A549 (cell line): ENCODE measurements at regions not wholly inside any gene's neighbourhood (a gene's known extent, or its start where the extent isn't known, plus 50 kb on each side); places are given as distances from the start of the nearest gene placed in this dataset.

Source experiments
- ATAC-seq, 2 experiments: fragments of 200-7000 bp in 1 of 2; fragments of >200 bp in 1 of 2; cut with Nextera tagmentation in 1 of 2; cut with Tn5 transposase in 1 of 2; 3 replicates each; pipeline versions ENCODE4 v1.8.0 to v1.9.1; 2018 to 2020; ENCODE audit warnings: mild to moderate bottlenecking in 1 of 2, moderate library complexity in 1 of 2
- CTCF ChIA-PET: fragments of 300-600 bp; sonication (Branson Sonifier 250); formaldehyde crosslinking; extraction: SDS; loops from one replicate; lab custom pipeline; 2021; ENCODE audit warnings: antibody characterized with exemption, inconsistent platforms; lab: Yijun Ruan, JAX
- POLR2A ChIA-PET: fragments of 350-600 bp; formaldehyde crosslinking; extraction: SDS; loops from one replicate; lab custom pipeline; 2021; ENCODE audit warnings: antibody characterized with exemption, inconsistent platforms; lab: Yijun Ruan, JAX
- DNase-seq, 2 experiments: peaks; one replicate each; pipeline versions ENCODE4 v3.0.0 to v3.0.0-alpha.2; 2011 to 2016; ENCODE audit warnings: low read depth in 1 of 2, low spot score in 1 of 2
- FAIRE-seq: peaks from 2 replicates; lab custom pipeline; 2011; peaks lifted over from hg19 to GRCh38; lab: Jason Lieb, UNC
- H3K27ac ChIP-seq, 2 experiments: fragments of >200 bp; sonication (Bioruptor Twin); formaldehyde crosslinking; 3 replicates each; pipeline ENCODE4 v1.5.1; 2016 to 2017
- H3K4me1 ChIP-seq: fragments of >200 bp; sonication (Bioruptor Twin); formaldehyde crosslinking; 3 replicates; pipeline ENCODE4 v1.6.1; 2016
- H3K4me2 ChIP-seq: fragments of >200 bp; sonication (Bioruptor Twin); formaldehyde crosslinking; 3 replicates; pipeline ENCODE4 v1.6.1; 2016
- H3K4me3 ChIP-seq: fragments of >200 bp; sonication (Bioruptor Twin); formaldehyde crosslinking; 3 replicates; pipeline ENCODE4 v1.5.1; 2016
- H3K9me3 ChIP-seq: fragments of >200 bp; sonication (Bioruptor Twin); formaldehyde crosslinking; 3 replicates; pipeline ENCODE4 v1.6.1; 2016
- CBX8 ChIP-seq: fragments of 200-600 bp; sonication (generic); IDR thresholded peaks from 2 replicates; pipeline ENCODE4 v1.6.1; 2016
- CHD2 ChIP-seq: fragments of 150-350 bp; IDR thresholded peaks from 2 replicates; pipeline ENCODE4 v1.6.1; 2014; ENCODE audit warnings: low read length; ENCODE audit not compliant: partially characterized antibody
- HDAC2 ChIP-seq: fragments of 200-600 bp; sonication (generic); IDR thresholded peaks from 2 replicates; pipeline ENCODE4 v1.6.1; 2016
- HOXB13 ChIP-seq: fragments of 250-450 bp; sonication (Bioruptor Pico); IDR thresholded peaks from 2 replicates; pipeline ENCODE4 v1.5.0; 2020; ENCODE audit warnings: low read depth, mild to moderate bottlenecking, moderate library complexity
- JUN ChIP-seq, 2 experiments: fragments of >200 bp; sonication (Bioruptor Twin); formaldehyde crosslinking; IDR thresholded peaks; 2 replicates in 1 of 2; 3 replicates in 1 of 2; pipeline ENCODE4 v1.6.1; 2016 to 2017
- KDM5A ChIP-seq: fragments of 200-600 bp; sonication (generic); IDR thresholded peaks from 2 replicates; pipeline ENCODE4 v1.6.1; 2016; ENCODE audit warnings: antibody characterized with exemption, mild to moderate bottlenecking
- MAFK ChIP-seq: fragments of 450-650 bp; IDR thresholded peaks from 2 replicates; pipeline ENCODE4 v1.6.1; 2014; ENCODE audit not compliant: partially characterized antibody
- MAZ ChIP-seq: fragments of 150-350 bp; IDR thresholded peaks from 2 replicates; pipeline ENCODE4 v1.6.1; 2014; ENCODE audit warnings: antibody characterized with exemption, low read depth, low read length, borderline replicate concordance
- NFE2L2 ChIP-seq: fragments of 150-350 bp; conservative IDR thresholded peaks from 2 replicates; pipeline ENCODE4 v1.6.1; 2014; ENCODE audit warnings: low read length
- NR3C1 ChIP-seq: fragments of >200 bp; sonication (Bioruptor Twin); formaldehyde crosslinking; IDR thresholded peaks from 3 replicates; pipeline ENCODE4 v1.6.1; 2017
- PHF8 ChIP-seq: fragments of 200-600 bp; sonication (generic); IDR thresholded peaks from 2 replicates; pipeline ENCODE4 v1.6.1; 2016; ENCODE audit warnings: low read depth, mild to moderate bottlenecking, antibody characterized with exemption, moderate library complexity, borderline replicate concordance
- POLR2A ChIP-seq: IDR thresholded peaks from 2 replicates; pipeline ENCODE4 v1.6.1; 2012; ENCODE audit warnings: mild to moderate bottlenecking, low read length
- POLR2AphosphoS2 ChIP-seq: conservative IDR thresholded peaks from 2 replicates; pipeline ENCODE4 v1.6.1; 2012; ENCODE audit warnings: low read length, improper control_type of control experiment, inconsistent platforms
- RAD21 ChIP-seq, 2 experiments: fragments of >200 bp in 1 of 2; sonication (Bioruptor Twin) in 1 of 2; formaldehyde crosslinking in 1 of 2; IDR thresholded peaks in 1 of 2; conservative IDR thresholded peaks in 1 of 2; 2 replicates in 1 of 2; 3 replicates in 1 of 2; pipeline ENCODE4 v1.6.1; 2012 to 2018; ENCODE audit warnings: inconsistent platforms in 1 of 2
- REST ChIP-seq: fragments of 200-600 bp; sonication (generic); IDR thresholded peaks from 2 replicates; pipeline ENCODE4 v1.6.1; 2016; ENCODE audit warnings: antibody characterized with exemption, mild to moderate bottlenecking, moderate library complexity
- RFX5 ChIP-seq: fragments of 450-650 bp; IDR thresholded peaks from 2 replicates; pipeline ENCODE4 v1.7.1; 2014; ENCODE audit warnings: antibody characterized with exemption, mild to moderate bottlenecking, moderate library complexity
- SREBF2 ChIP-seq: fragments of 450-650 bp; IDR thresholded peaks from 2 replicates; pipeline ENCODE4 v1.6.1; 2014; ENCODE audit warnings: mild to moderate bottlenecking, moderate library complexity
- TFCP2L1 ChIP-seq: fragments of 250-450 bp; sonication (Bioruptor Pico); IDR thresholded peaks from 2 replicates; pipeline ENCODE4 v1.5.0; 2021; ENCODE audit warnings: mild to moderate bottlenecking
- ZFP36 ChIP-seq: fragments of 450-650 bp; IDR thresholded peaks from 2 replicates; pipeline ENCODE4 v1.6.1; 2014; ENCODE audit warnings: borderline replicate concordance; ENCODE audit not compliant: partially characterized antibody
- WGBS: methylation state at CpG from one replicate; pipeline ENCODE4 v1.1.6; 2017; ENCODE audit errors: missing lambda C conversion rate; 5-methylcytosine and 5-hydroxymethylcytosine counted together
- TF ChIP-seq, protein P1 (sequence below): IDR thresholded peaks from 2 replicates; pipeline ENCODE4 v1.6.1; 2012; ENCODE audit warnings: low read depth, borderline replicate concordance
- TF ChIP-seq, protein P2 (sequence below): fragments of 150-350 bp; IDR thresholded peaks from 2 replicates; pipeline ENCODE4 v1.6.1; 2014; ENCODE audit warnings: low read depth, mild to moderate bottlenecking, low read length
- TF ChIP-seq, protein P3 (sequence below): fragments of 250-450 bp; sonication (Bioruptor Pico); IDR thresholded peaks from 2 replicates; pipeline ENCODE4 v1.5.0; 2020; ENCODE audit warnings: low read depth, mild to moderate bottlenecking, moderate library complexity
- TF ChIP-seq, protein P4 (sequence below): IDR thresholded peaks from 2 replicates; pipeline ENCODE4 v1.6.1; 2012

- CTCF ChIA-PET: no interaction called here
- FAIRE-seq: no peak
- 89% methylated on average over 1 of the region's 1 CpG for WGBS
Measured at GRCh38 chr9:81473708-81474107, 215.6 kb downstream of the TLE1 start.

DNA sequence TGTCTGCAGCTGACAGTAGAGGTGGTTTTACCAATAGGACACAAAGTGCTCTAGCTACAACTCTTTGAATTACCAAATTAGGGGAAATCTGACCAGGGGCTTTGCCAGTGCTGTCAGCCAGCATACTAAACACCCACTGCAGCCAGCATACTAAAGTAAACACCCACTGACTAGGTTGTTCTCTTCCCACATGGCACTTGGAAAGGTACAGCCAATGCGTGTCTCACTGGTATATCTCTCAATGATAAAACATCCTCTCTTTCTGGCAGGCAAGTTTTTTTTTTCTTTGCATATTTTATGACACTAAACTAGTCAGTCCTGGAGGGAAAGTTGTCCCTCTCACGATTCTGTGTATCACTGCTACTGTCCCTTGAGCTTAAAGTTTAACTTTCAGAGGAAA is 216.1 kb downstream of the TLE1 start:
- Histone ChIP-seq H3K4me1 (no peaks in the 10 kb centered on the region), H3K4me3 (no peak overlapping the region), H3K9me3 (no peaks in the 10 kb centered on the region), H3K27ac (no peak overlapping the region), H3K4me2 (no peak overlapping the region)
- no peak for TF ChIP-seq POLR2A
- TF ChIP-seq, protein P1, sequence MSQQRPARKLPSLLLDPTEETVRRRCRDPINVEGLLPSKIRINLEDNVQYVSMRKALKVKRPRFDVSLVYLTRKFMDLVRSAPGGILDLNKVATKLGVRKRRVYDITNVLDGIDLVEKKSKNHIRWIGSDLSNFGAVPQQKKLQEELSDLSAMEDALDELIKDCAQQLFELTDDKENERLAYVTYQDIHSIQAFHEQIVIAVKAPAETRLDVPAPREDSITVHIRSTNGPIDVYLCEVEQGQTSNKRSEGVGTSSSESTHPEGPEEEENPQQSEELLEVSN: no peak
- TF ChIP-seq, protein P2, sequence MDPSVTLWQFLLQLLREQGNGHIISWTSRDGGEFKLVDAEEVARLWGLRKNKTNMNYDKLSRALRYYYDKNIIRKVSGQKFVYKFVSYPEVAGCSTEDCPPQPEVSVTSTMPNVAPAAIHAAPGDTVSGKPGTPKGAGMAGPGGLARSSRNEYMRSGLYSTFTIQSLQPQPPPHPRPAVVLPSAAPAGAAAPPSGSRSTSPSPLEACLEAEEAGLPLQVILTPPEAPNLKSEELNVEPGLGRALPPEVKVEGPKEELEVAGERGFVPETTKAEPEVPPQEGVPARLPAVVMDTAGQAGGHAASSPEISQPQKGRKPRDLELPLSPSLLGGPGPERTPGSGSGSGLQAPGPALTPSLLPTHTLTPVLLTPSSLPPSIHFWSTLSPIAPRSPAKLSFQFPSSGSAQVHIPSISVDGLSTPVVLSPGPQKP: no peak
- no peak for TF ChIP-seq KDM5A
- TF ChIP-seq POLR2AphosphoS2: no peak
- TF ChIP-seq NFE2L2: no peak
- no peak for TF ChIP-seq TFCP2L1
- TF ChIP-seq PHF8: no peak
- no peak for DNase-seq
- CTCF ChIA-PET: no interaction called here
- ATAC-seq: no peak
- POLR2A ChIA-PET: no interaction called here
- FAIRE-seq: no peak
- WGBS: 61% methylated on average over 2 of the region's 2 CpGs

More at GRCh38 chr9:81473708-81474107, 215.6 kb downstream of the TLE1 start:
- Histone ChIP-seq H3K4me3 (no peak overlapping the region), H3K4me1 (no peaks in the 10 kb centered on the region), H3K9me3 (no peaks in the 10 kb centered on the region), H3K4me2 (no peak overlapping the region), H3K27ac (no peak overlapping the region)
- POLR2A ChIA-PET: no interaction called here
- DNase-seq: no peak
- ATAC-seq: no peak
- no peak for TF ChIP-seq CBX8
- TF ChIP-seq RAD21 (conservative IDR thresholded peaks at IDR 0.05 in 1 of 2, IDR thresholded peaks at IDR 0.05 in 1 of 2): no peak
- TF ChIP-seq, protein P3, sequence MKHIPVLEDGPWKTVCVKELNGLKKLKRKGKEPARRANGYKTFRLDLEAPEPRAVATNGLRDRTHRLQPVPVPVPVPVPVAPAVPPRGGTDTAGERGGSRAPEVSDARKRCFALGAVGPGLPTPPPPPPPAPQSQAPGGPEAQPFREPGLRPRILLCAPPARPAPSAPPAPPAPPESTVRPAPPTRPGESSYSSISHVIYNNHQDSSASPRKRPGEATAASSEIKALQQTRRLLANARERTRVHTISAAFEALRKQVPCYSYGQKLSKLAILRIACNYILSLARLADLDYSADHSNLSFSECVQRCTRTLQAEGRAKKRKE (CRISPR knock-in tag): no peak
- TF ChIP-seq HOXB13 (CRISPR knock-in tag): no peak
- no peak for TF ChIP-seq MAFK
- no peak for TF ChIP-seq PHF8
- no peak for TF ChIP-seq REST
- no peak for TF ChIP-seq HDAC2
- no peak for TF ChIP-seq CHD2
- no peak for TF ChIP-seq JUN (IDR thresholded peaks at IDR 0.05)
- TF ChIP-seq MAZ: no peak
- no peak for TF ChIP-seq RFX5
- no peak for TF ChIP-seq SREBF2
- TF ChIP-seq ZFP36: no peak
- no peak for TF ChIP-seq NR3C1
- TF ChIP-seq, protein P1: no peak
- TF ChIP-seq POLR2AphosphoS2: no peak
- TF ChIP-seq, protein P4, sequence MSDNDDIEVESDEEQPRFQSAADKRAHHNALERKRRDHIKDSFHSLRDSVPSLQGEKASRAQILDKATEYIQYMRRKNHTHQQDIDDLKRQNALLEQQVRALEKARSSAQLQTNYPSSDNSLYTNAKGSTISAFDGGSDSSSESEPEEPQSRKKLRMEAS: no peak
